H1 (cell line): ENCODE measurements at regions not wholly inside any gene's neighbourhood (a gene's known extent, or its start where the extent isn't known, plus 50 kb on each side); places are given as distances from the start of the nearest gene placed in this dataset.

Experiments used
- EZH2 ChIP-seq: fragments of 200-600 bp; sonication (generic); IDR thresholded peaks from 2 replicates; pipeline ENCODE4 v1.7.1; 2012; ENCODE audit warnings: low read depth, mild to moderate bottlenecking, moderate library complexity, low read length, inconsistent platforms; ENCODE audit not compliant: severe bottlenecking
- HDAC6 ChIP-seq: IDR thresholded peaks from one replicate; pipeline ENCODE4 v1.7.1; 2012; ENCODE audit warnings: low read depth, mild to moderate bottlenecking, inconsistent platforms, low read length, moderate library complexity

GRCh38 chr3:27031476-27031875 lies 337.7 kb downstream of the NEK10 start:
- TF ChIP-seq EZH2 (no peak), HDAC6 (no peak)
